Duodenal mucosa (tissue), 2 donors: ENCODE measurements at regions not wholly inside any gene's neighbourhood (a gene's known extent, or its start where the extent isn't known, plus 50 kb on each side); places are given as distances from the start of the nearest gene placed in this dataset.

ENCODE experiments used
- H3K27ac ChIP-seq: one replicate; pipeline ENCODE4 v1.7.0; 2013; ENCODE audit warnings: low read depth, low read length
- H3K27me3 ChIP-seq, 2 donors: one replicate each; pipeline ENCODE4 v1.7.0; 2013; ENCODE audit warnings: low read length in 2 of 2, control low read depth in 1 of 2; ENCODE audit not compliant: insufficient read depth in 2 of 2, control insufficient read depth in 1 of 2
- H3K36me3 ChIP-seq, 2 donors: one replicate each; pipeline ENCODE4 v1.7.0; 2013; ENCODE audit warnings: low read length in 2 of 2, control low read depth in 1 of 2; ENCODE audit not compliant: insufficient read depth in 2 of 2, control insufficient read depth in 1 of 2
- H3K4me1 ChIP-seq, 2 donors: one replicate each; pipeline ENCODE4 v1.7.0; 2013; ENCODE audit warnings: low read length in 2 of 2, control low read depth in 1 of 2; ENCODE audit not compliant: insufficient read depth in 2 of 2, control insufficient read depth in 1 of 2
- H3K4me3 ChIP-seq, 2 donors: one replicate each; pipeline ENCODE4 v1.7.0; 2013; ENCODE audit warnings: low read length in 2 of 2, low read depth in 1 of 2
- H3K9ac ChIP-seq, 2 donors: one replicate each; pipeline ENCODE4 v1.7.0; 2013; ENCODE audit warnings: low read length in 2 of 2, low read depth in 1 of 2
- H3K9me3 ChIP-seq, 2 donors: one replicate each; pipeline ENCODE4 v1.7.0; 2013; ENCODE audit warnings: low read length in 2 of 2, control low read depth in 1 of 2; ENCODE audit not compliant: control insufficient read depth in 1 of 2

GRCh38 chr13:75021151-75021550, 460.8 kb downstream of the TBC1D4 start:
- Histone ChIP-seq H3K9me3 (no peaks in the 10 kb centered on the region), H3K27me3 (no peaks in the 10 kb centered on the region), H3K36me3 (no peaks in the 10 kb centered on the region), H3K4me1 (no peaks in the 10 kb centered on the region), H3K4me3 (no peak overlapping the region), H3K27ac (no peak overlapping the region), H3K9ac (no peak overlapping the region)

GRCh38 chr13:75016225-75016624, 465.7 kb downstream of the TBC1D4 start:
- H3K4me1 ChIP-seq, result no peaks in the 10 kb centered on the region
- no peaks in the 10 kb centered on the region for H3K36me3 ChIP-seq
- H3K4me3 ChIP-seq, result no peak overlapping the region
- no peaks in the 10 kb centered on the region for H3K27me3 ChIP-seq
- H3K9me3 ChIP-seq, result no peaks in the 10 kb centered on the region
- H3K27ac ChIP-seq, result no peak overlapping the region
- H3K9ac ChIP-seq, result no peak overlapping the region

- Histone ChIP-seq H3K27me3 (no peaks in the 10 kb centered on the region), H3K9me3 (no peaks in the 10 kb centered on the region), H3K36me3 (no peaks in the 10 kb centered on the region), H3K4me3 (no peak overlapping the region), H3K9ac (no peak overlapping the region), H3K27ac (no peak overlapping the region), H3K4me1 (no peaks in the 10 kb centered on the region)
Measured at GRCh38 chr13:75013818-75014217, 468.2 kb downstream of the TBC1D4 start.

GRCh38 chr13:75010941-75011340, 471.0 kb downstream of the TBC1D4 start:
- no peak overlapping the region for H3K4me3 ChIP-seq
- H3K9me3 ChIP-seq, result no peaks in the 10 kb centered on the region
- H3K36me3 ChIP-seq, result no peaks in the 10 kb centered on the region
- H3K27me3 ChIP-seq, result no peaks in the 10 kb centered on the region
- H3K27ac ChIP-seq, result no peak overlapping the region
- no peaks in the 10 kb centered on the region for H3K4me1 ChIP-seq
- H3K9ac ChIP-seq, result no peak overlapping the region

- H3K27ac ChIP-seq, result no peak overlapping the region
- no peak overlapping the region for H3K4me3 ChIP-seq
- no peaks in the 10 kb centered on the region for H3K4me1 ChIP-seq
- no peaks in the 10 kb centered on the region for H3K27me3 ChIP-seq
- no peaks in the 10 kb centered on the region for H3K36me3 ChIP-seq
- no peak overlapping the region for H3K9ac ChIP-seq
- H3K9me3 ChIP-seq, result no peaks in the 10 kb centered on the region
Measured at GRCh38 chr13:75008926-75009325, 473.0 kb downstream of the TBC1D4 start.

- Histone ChIP-seq H3K27me3 (no peaks in the 10 kb centered on the region), H3K9ac (no peak overlapping the region), H3K4me1 (no peaks in the 10 kb centered on the region), H3K9me3 (no peaks in the 10 kb centered on the region), H3K36me3 (no peaks in the 10 kb centered on the region), H3K4me3 (no peak overlapping the region), H3K27ac (no peak overlapping the region)
Measured at GRCh38 chr13:74990992-74991391, 491.0 kb downstream of the TBC1D4 start.

GRCh38 chr13:74987124-74987690, 494.8 kb downstream of the TBC1D4 start:
- Histone ChIP-seq H3K9ac (no peak overlapping the region), H3K36me3 (no peaks in the 10 kb centered on the region), H3K4me3 (no peak overlapping the region), H3K4me1 (no peaks in the 10 kb centered on the region), H3K27ac (no peak overlapping the region), H3K9me3 (no peaks in the 10 kb centered on the region), H3K27me3 (no peaks in the 10 kb centered on the region)

GRCh38 chr13:74986609-74987008, 495.4 kb downstream of the TBC1D4 start:
- H3K9ac ChIP-seq, result no peak overlapping the region
- no peak overlapping the region for H3K4me3 ChIP-seq
- no peaks in the 10 kb centered on the region for H3K36me3 ChIP-seq
- no peaks in the 10 kb centered on the region for H3K4me1 ChIP-seq
- H3K27ac ChIP-seq, result no peak overlapping the region
- H3K9me3 ChIP-seq, result no peaks in the 10 kb centered on the region
- H3K27me3 ChIP-seq, result no peaks in the 10 kb centered on the region

- H3K27me3 ChIP-seq, result no peaks in the 10 kb centered on the region
- no peak overlapping the region for H3K27ac ChIP-seq
- no peaks in the 10 kb centered on the region for H3K4me1 ChIP-seq
- H3K36me3 ChIP-seq, result no peaks in the 10 kb centered on the region
- no peak overlapping the region for H3K9ac ChIP-seq
- no peak overlapping the region for H3K4me3 ChIP-seq
- H3K9me3 ChIP-seq, result no peaks in the 10 kb centered on the region
Measured at GRCh38 chr13:74979703-74980102, 502.3 kb downstream of the TBC1D4 start.

- Histone ChIP-seq H3K4me3 (no peak overlapping the region), H3K9me3 (no peaks in the 10 kb centered on the region), H3K27ac (no peak overlapping the region), H3K27me3 (no peaks in the 10 kb centered on the region), H3K4me1 (no peaks in the 10 kb centered on the region), H3K36me3 (no peaks in the 10 kb centered on the region), H3K9ac (no peak overlapping the region)
Measured at GRCh38 chr13:74978591-74978990, 503.4 kb downstream of the TBC1D4 start.

GRCh38 chr13:74977498-74977897, 504.5 kb downstream of the TBC1D4 start:
- no peaks in the 10 kb centered on the region for H3K4me1 ChIP-seq
- no peaks in the 10 kb centered on the region for H3K27me3 ChIP-seq
- H3K27ac ChIP-seq, result no peak overlapping the region
- no peak overlapping the region for H3K9ac ChIP-seq
- H3K36me3 ChIP-seq, result no peaks in the 10 kb centered on the region
- no peak overlapping the region for H3K4me3 ChIP-seq
- no peaks in the 10 kb centered on the region for H3K9me3 ChIP-seq
